HepG2 (cell line): ENCODE measurements at regions not wholly inside any gene's neighbourhood (a gene's known extent, or its start where the extent isn't known, plus 50 kb on each side); places are given as distances from the start of the nearest gene placed in this dataset.

ENCODE experiments used
- ATAC-seq: fragments of 200-7000 bp; cut with Tn5 transposase; 3 replicates; pipeline ENCODE4 v1.9.1; 2020; ENCODE audit warnings: mild to moderate bottlenecking, moderate library complexity
- BruUV-seq: library from RNA; stranded (reverse); fragments of 400-500 nt; replicated peaks from 2 replicates; lab custom pipeline; 2021; lab: Mats Ljungman, UMichigan
- CTCF ChIA-PET: fragments of 300-600 bp; formaldehyde crosslinking; extraction: SDS; loops from one replicate; lab custom pipeline; 2021; ENCODE audit warnings: low total read pairs, inconsistent platforms, low intra/inter-chr PET ratio; lab: Yijun Ruan, JAX
- POLR2A ChIA-PET: fragments of 350-600 bp; sonication (Branson Sonifier 250); formaldehyde crosslinking; loops from one replicate; lab custom pipeline; 2020; ENCODE audit warnings: antibody characterized with exemption, inconsistent platforms; lab: Yijun Ruan, JAX
- DNase-seq: peaks from one replicate; pipeline ENCODE4 v3.0.0-alpha.2; 2015; ENCODE audit warnings: low spot score
- FAIRE-seq: peaks from 3 replicates; lab custom pipeline; 2011; peaks lifted over from hg19 to GRCh38; lab: Jason Lieb, UNC
- H2AFZ ChIP-seq: one replicate; pipeline ENCODE4 v1.6.1; 2011; ENCODE audit warnings: low read length, inconsistent platforms
- H3K27ac ChIP-seq: fragments of 300-600 bp; 3 replicates; pipeline ENCODE4 v1.8.0; 2011; ENCODE audit warnings: mixed run types, mild to moderate bottlenecking, mixed read lengths, low read length, inconsistent platforms; ENCODE audit not compliant: insufficient read depth; ENCODE audit errors: extremely low read length
- H3K27me3 ChIP-seq, 2 experiments: fragments of 200-600 bp in 1 of 2; 2 replicates in 1 of 2; 3 replicates in 1 of 2; pipeline versions ENCODE4 v1.6.0 to v1.8.0; 2011; ENCODE audit warnings: low read length in 2 of 2, mild to moderate bottlenecking in 2 of 2, moderate library complexity in 2 of 2, inconsistent platforms in 1 of 2; ENCODE audit not compliant: insufficient read depth in 2 of 2, control insufficient read depth in 1 of 2
- H3K36me3 ChIP-seq, 2 experiments: fragments of 200-600 bp in 1 of 2; replicated peaks in 1 of 2; 2 replicates in 1 of 2; 3 replicates in 1 of 2; pipeline versions ENCODE4 v1.5.1 to v1.8.0; 2011; ENCODE audit warnings: low read length in 2 of 2, inconsistent platforms in 1 of 2; ENCODE audit not compliant: insufficient read depth in 2 of 2, control insufficient read depth in 1 of 2
- H3K4me1 ChIP-seq: 2 replicates; pipeline ENCODE4 v1.5.1; 2012; ENCODE audit warnings: low read length, inconsistent platforms; ENCODE audit not compliant: insufficient read depth
- H3K4me2 ChIP-seq: 2 replicates; pipeline ENCODE4 v1.6.0; 2011; ENCODE audit warnings: low read depth, low read length, inconsistent platforms
- H3K4me3 ChIP-seq, 3 experiments: fragments of 200-600 bp in 1 of 3; sonication (generic), shearing (Covaris generic) in 1 of 3; replicated peaks in 1 of 3; 2 replicates each; pipeline ENCODE4 v1.5.1; 2011 to 2016; ENCODE audit warnings: low read length in 3 of 3, inconsistent platforms in 2 of 3, low read depth in 2 of 3, mild to moderate bottlenecking in 2 of 3, control low read depth in 1 of 3, mixed read lengths in 1 of 3; ENCODE audit not compliant: insufficient read depth in 1 of 3
- H3K79me2 ChIP-seq: one replicate; pipeline ENCODE4 v1.6.1; 2011; ENCODE audit warnings: low read length, inconsistent platforms; ENCODE audit not compliant: insufficient read depth
- H3K9ac ChIP-seq: 2 replicates; pipeline ENCODE4 v1.6.0; 2011; ENCODE audit warnings: mild to moderate bottlenecking, low read depth, low read length, inconsistent platforms; ENCODE audit not compliant: insufficient read depth
- H3K9me3 ChIP-seq: 2 replicates; pipeline ENCODE4 v1.5.1; 2012; ENCODE audit warnings: mild to moderate bottlenecking, low read length
- H4K20me1 ChIP-seq: 2 replicates; pipeline ENCODE4 v1.6.0; 2011; ENCODE audit warnings: inconsistent platforms, mild to moderate bottlenecking, low read length, moderate library complexity; ENCODE audit not compliant: insufficient read depth
- ADNP ChIP-seq: sonication (generic); formaldehyde crosslinking; IDR thresholded peaks from 2 replicates; pipeline ENCODE4 v1.4.0; 2020; ENCODE audit warnings: missing genetic modification reagents
- FOXJ3 ChIP-seq: sonication (generic); formaldehyde crosslinking; IDR thresholded peaks from 2 replicates; pipeline ENCODE4 v1.4.0; 2020; ENCODE audit warnings: missing genetic modification reagents, mild to moderate bottlenecking, borderline replicate concordance
- NRL ChIP-seq: sonication (generic); formaldehyde crosslinking; IDR thresholded peaks from 2 replicates; pipeline ENCODE4 v1.5.0; 2020; ENCODE audit warnings: missing genetic modification reagents, mild to moderate bottlenecking, moderate library complexity, borderline replicate concordance
- PHF5A ChIP-seq: IDR thresholded peaks from one replicate; pipeline ENCODE4 v1.6.1; 2018; ENCODE audit warnings: low read depth, missing genetic modification reagents; ENCODE audit not compliant: unreplicated experiment
- REL ChIP-seq: sonication (generic); formaldehyde crosslinking; conservative IDR thresholded peaks from 2 replicates; pipeline ENCODE4 v1.8.0; 2022; ENCODE audit warnings: mild to moderate bottlenecking, missing genetic modification reagents, moderate library complexity
- RFX1 ChIP-seq: fragments of 450-650 bp; IDR thresholded peaks from 2 replicates; pipeline ENCODE4 v1.6.1; 2017
- SOX5 ChIP-seq: IDR thresholded peaks from 2 replicates; pipeline ENCODE4 v1.6.1; 2016; ENCODE audit warnings: borderline replicate concordance
- TP53 ChIP-seq: sonication (generic); formaldehyde crosslinking; conservative IDR thresholded peaks from 2 replicates; pipeline ENCODE4 v1.4.0; 2020; ENCODE audit warnings: missing genetic modification reagents
- ZFP36L2 ChIP-seq: sonication (generic); formaldehyde crosslinking; IDR thresholded peaks from 2 replicates; pipeline ENCODE4 v1.4.0; 2020; ENCODE audit warnings: missing genetic modification reagents
- ZNF414 ChIP-seq: sonication (generic); formaldehyde crosslinking; IDR thresholded peaks from 2 replicates; pipeline ENCODE4 v1.5.0; 2020; ENCODE audit warnings: missing genetic modification reagents
- ZNF761 ChIP-seq: sonication (generic); formaldehyde crosslinking; conservative IDR thresholded peaks from 2 replicates; pipeline ENCODE4 v1.4.0; 2020; ENCODE audit warnings: mild to moderate bottlenecking, missing genetic modification reagents
- ZNF770 ChIP-seq: sonication (generic); formaldehyde crosslinking; IDR thresholded peaks from 2 replicates; pipeline ENCODE4 v1.5.0; 2020; ENCODE audit warnings: mild to moderate bottlenecking, missing genetic modification reagents
- ZNF800 ChIP-seq: sonication (generic); formaldehyde crosslinking; IDR thresholded peaks from 2 replicates; pipeline ENCODE4 v1.4.0; 2020; ENCODE audit warnings: missing genetic modification reagents
- ZSCAN22 ChIP-seq: sonication (generic); formaldehyde crosslinking; IDR thresholded peaks from 2 replicates; pipeline ENCODE4 v1.4.0; 2020; ENCODE audit warnings: mild to moderate bottlenecking, missing genetic modification reagents
- ZSCAN5A ChIP-seq: sonication (generic); formaldehyde crosslinking; IDR thresholded peaks from 2 replicates; pipeline ENCODE4 v1.8.0; 2022; ENCODE audit warnings: mild to moderate bottlenecking, missing genetic modification reagents, borderline replicate concordance
- WGBS: methylation state at CpG from one replicate; pipeline ENCODE4 v1.1.6; 2017; ENCODE audit warnings: low lambda C conversion rate; 5-methylcytosine and 5-hydroxymethylcytosine counted together
- in situ Hi-C: cut with HindIII; loops from 2 replicates; pipeline ENCODE4 v1.10.0; 2017; ENCODE audit warnings: low pct_unique_long_range_greater_than_20kb; ENCODE audit not compliant: extremely low pct_ligation_motif_present
- intact Hi-C: fragments of 100-400 bp; cut with micrococcal nuclease; formaldehyde crosslinking; loops from one replicate; pipeline ENCODE4 v1.10.0; 2022; ENCODE audit not compliant: unreplicated experiment

GRCh38 chr18:42437646-42438045 lies 482.6 kb downstream of the PIK3C3 start:
- BruUV-seq: no TSS peak
- Histone ChIP-seq H3K4me2 (no peak overlapping the region), H3K4me1 (no peaks in the 10 kb centered on the region), H3K27me3 (no peaks in the 10 kb centered on the region), H4K20me1 (no peaks in the 10 kb centered on the region), H3K9ac (no peak overlapping the region), H3K27ac (no peak overlapping the region), H3K4me3 (no peak overlapping the region), H3K36me3 (no peaks in the 10 kb centered on the region), H3K9me3 (peaks cover 14% of the 10 kb centered on the region; the same call in 1 of the 2 replicates), H2AFZ (no peak overlapping the region), H3K79me2 (no peaks in the 10 kb centered on the region)
- no peak for ATAC-seq
- DNase-seq: no peak
- 25% methylated on average over 1 of the region's 2 CpGs for WGBS
- no peak for FAIRE-seq
- in situ Hi-C loops (no loop called here), intact Hi-C loops (no loop called here)
- ChIA-PET CTCF (no interaction called here), POLR2A (no interaction called here)
- TF ChIP-seq FOXJ3: no peak
- TF ChIP-seq ZFP36L2: no peak
- TF ChIP-seq ZNF414 (CRISPR knock-in tag): no peak
- TF ChIP-seq SOX5: no peak
- TF ChIP-seq ZNF800 (CRISPR knock-in tag): no peak

GRCh38 chr18:42442656-42443055 lies 487.6 kb downstream of the PIK3C3 start:
- Histone ChIP-seq H3K36me3 (no peaks in the 10 kb centered on the region), H3K27me3 (no peaks in the 10 kb centered on the region), H3K4me1 (peaks cover 40% of the 10 kb centered on the region), H3K27ac (no peak overlapping the region), H3K4me3 (no peak overlapping the region), H3K79me2 (no peaks in the 10 kb centered on the region), H3K9ac (no peak overlapping the region), H3K4me2 (no peak overlapping the region), H3K9me3 (peaks cover 28% of the 10 kb centered on the region), H2AFZ (no peak overlapping the region), H4K20me1 (no peaks in the 10 kb centered on the region)
- in situ Hi-C loops (no loop called here), intact Hi-C loops (no loop called here)
- no TSS peak for BruUV-seq
- 35% methylated on average over 3 of the region's 3 CpGs for WGBS
- DNase-seq (no peak), FAIRE-seq (no peak), ATAC-seq (no peak)
- ChIA-PET CTCF (no interaction called here), POLR2A (no interaction called here)
- TF ChIP-seq NRL (CRISPR knock-in tag): no peak
- no peak for TF ChIP-seq ZNF761
- no peak for TF ChIP-seq REL
- no peak for TF ChIP-seq PHF5A (CRISPR knock-in tag)
- no peak for TF ChIP-seq TP53 (CRISPR knock-in tag)
- no peak for TF ChIP-seq ZSCAN22 (CRISPR knock-in tag)
- no peak for TF ChIP-seq ZNF770 (CRISPR knock-in tag)
- no peak for TF ChIP-seq ADNP (CRISPR knock-in tag)
- no peak for TF ChIP-seq RFX1
- TF ChIP-seq ZSCAN5A (CRISPR knock-in tag): no peak
- TF ChIP-seq ZFP36L2: no peak
